GM18868 (cell line): ENCODE measurements at regions not wholly inside any gene's neighbourhood (a gene's known extent, or its start where the extent isn't known, plus 50 kb on each side); places are given as distances from the start of the nearest gene placed in this dataset.
"Not testable (repeated sequence)": the region's sequence is repeated elsewhere in the genome, so short reads cannot be mapped to it uniquely, and the experiment has no call there.

Experiments
- ATAC-seq: cut with Tn5 transposase; IDR thresholded peaks from one replicate; pipeline ENCODE4 v1.9.1; 2021; ENCODE audit warnings: mild to moderate bottlenecking, moderate library complexity; ENCODE audit not compliant: unreplicated experiment

DNA sequence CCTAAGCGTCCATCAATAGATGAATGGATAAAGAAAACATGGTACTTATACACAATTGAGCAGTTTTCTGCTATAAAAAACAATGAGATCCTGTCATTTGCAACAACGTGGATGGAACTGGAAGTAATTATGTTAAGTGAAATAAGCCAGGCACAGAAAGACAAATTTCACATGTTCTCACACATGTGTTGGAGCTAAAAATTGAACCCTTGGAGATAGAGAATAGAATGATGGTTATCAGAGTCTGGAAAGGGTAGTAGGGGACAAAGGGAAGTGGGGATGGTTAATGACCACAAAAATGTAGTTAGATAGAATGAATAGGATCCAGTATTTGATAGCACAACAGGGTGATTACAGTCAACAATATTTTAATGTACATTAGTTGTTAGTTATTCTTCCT is 1033.5 kb downstream of the HACE1 start:
- ATAC-seq: no peak

DNA sequence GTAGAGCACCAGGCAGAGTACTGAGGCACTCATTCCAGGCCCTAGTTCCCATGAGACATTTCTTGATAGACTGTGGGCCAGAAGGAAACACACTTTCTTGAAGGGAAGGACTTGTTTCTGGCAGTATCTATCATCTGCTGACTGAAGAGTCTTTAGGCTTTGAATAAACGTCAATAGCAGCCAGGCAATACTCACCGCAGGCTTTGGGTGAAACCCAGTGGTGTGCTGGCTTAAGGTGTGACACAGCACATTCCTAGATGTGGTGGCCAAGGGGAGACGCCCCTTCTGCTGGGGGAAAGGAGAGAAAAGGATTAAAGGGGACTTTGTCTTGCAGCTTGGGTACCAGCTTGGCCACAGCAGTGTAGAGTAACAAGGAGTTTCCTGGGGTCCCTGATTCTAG is 1039.6 kb downstream of the HACE1 start:
- ATAC-seq: no peak

DNA sequence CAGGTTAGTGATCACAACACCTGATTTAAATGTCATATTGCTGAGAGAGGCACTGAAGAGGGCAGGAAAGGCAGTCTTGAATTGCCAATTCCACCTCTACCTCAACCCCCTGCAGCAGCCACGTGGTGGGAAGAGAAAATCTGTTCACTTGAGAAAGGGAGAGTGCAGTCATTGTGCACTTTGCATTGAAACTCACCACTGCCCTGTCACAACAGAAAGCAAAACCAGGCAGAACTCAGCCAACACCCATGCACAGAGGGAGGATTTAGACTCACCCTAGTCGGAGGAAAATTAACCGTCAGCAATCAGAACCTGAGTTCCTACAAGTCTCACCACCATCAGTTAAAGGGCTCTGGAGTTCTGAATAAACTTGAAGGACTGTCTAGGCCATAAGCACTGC is 1040.2 kb downstream of the HACE1 start:
- ATAC-seq: no peak

DNA sequence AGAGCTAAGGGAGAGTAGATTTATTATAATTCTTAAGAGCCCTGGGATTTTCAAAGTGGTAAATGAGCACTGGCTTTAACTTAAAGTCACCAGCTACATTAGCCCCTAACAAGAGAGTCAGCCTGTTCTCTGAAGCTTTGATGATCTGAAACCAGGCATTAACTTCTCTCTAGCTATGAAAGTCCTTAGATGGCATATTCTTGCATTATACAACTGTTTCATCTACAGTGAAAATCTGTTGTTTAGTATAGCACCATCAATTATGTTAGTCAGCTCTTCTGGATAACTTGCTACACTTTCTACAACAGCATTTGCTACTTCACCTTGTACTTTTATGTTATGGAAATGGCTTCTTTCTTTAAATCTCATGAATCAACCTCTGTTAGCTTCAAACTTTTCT is 1046.7 kb downstream of the HACE1 start:
- no peak for ATAC-seq

DNA sequence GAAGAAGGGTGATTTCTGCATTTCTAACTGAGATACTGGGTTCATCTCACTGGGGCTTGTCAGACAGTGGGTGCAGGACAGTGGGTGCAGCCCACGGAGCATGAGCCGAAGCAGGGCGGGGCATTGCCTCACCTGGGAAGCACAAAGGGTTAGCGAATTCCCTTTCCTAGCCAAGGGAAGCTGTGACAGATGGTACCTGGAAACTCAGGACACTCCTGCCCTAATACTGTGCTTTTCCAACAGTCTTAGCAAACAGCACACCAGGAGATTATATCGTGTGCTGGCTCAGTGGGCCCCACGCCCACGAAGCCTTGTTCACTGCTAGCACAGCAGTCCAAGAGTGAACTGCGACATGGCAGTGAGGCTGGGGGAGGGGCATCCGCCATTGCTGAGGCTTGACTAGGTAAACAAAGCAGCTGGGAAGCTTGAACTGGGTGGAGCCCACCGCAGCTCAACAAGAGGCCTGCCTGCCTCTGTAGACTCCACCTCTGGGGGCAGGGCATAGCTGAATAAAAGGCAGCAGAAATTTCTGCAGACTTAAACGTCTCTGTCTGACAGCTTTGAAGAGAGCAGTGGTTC is 1057.7 kb downstream of the HACE1 start:
- ATAC-seq: not testable (repeated sequence)

DNA sequence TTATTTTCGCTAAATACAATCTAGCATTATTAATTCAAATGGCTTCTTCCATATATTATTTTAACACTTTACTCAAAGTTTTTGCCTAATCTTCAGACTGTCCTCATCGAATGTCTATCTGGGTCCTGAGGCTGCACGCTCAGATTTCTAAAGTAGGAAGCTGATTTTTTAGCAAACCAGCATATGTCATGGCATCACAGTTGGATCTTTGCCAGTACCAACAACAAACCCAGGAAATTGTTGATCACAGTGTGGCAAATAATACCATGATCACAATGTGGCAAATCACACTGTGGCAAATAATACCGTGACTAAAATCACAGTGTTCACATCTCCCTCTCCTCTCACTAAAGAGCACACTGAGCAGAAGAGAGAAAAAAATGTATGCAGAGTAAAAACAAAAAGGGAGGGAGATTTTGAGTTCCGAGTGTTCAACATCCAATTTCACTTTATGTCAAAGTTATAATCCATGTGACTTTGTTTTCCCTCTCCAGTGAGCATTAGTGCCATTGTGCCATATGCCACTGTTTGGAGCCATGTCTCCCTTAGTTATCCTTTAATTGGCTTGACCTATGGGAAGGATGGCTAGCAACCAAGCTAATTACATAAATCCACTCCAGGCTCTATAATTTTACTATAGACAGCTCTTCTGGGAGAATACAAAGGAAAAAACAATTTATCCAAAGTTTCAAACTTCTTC is 1059.6 kb downstream of the HACE1 start:
- no peak for ATAC-seq

DNA sequence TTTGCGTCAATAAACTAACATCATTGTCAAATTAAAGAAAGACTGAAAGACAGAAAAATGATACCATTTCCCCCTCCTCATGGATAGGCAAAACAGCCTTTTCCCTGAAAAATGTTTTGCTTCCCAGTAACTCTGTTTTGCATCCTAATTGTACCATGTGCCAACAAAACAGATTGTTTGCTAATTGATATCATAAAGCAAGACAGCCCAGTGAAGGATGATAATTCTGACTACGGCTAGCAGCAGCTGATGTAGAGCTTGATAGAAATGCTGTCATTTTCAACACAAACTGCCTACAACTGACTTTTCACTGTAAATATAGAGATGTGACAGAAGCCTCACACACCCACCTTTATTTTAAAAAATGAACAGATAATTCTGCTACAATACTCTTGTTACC is 1061.6 kb downstream of the HACE1 start:
- ATAC-seq: no peak

DNA sequence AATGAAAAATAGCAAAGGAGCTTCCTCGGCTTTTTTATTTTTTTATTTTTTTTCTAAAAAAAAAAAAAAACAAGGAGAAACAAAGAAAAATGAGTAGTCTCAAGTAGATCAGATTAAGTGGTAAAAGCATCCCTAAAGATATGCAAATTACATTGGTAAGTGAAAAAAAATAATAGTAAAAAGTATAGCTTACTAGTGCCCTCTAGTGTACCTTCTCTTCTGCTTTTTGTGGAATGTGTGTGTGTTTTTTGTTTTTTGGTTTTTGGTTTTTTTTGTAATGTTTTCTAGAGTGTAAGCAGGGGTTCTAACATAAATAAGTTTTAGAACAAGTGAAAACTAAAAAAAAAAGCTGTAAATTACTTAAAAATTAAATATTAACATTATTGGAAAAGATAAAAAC is 1062.0 kb downstream of the HACE1 start:
- ATAC-seq: peak; percentile 60

DNA sequence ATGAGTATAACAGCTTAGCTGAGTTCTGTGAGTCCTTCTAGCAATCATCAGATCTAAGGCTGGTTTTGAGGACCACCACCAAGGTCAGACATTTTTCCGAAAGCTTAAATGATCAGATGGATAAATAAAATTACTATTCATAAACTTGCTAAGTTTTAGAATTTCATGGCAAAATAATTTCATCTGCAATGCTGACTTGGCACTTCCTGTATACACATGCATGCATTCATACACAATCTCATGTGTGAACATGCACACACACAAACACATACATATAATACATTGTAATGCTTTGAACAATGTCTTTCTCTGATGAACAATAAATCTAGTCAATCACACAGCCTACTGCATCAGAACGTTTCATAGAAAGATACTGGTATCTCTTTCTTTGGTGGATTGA is 1068.3 kb downstream of the HACE1 start:
- ATAC-seq: no peak

DNA sequence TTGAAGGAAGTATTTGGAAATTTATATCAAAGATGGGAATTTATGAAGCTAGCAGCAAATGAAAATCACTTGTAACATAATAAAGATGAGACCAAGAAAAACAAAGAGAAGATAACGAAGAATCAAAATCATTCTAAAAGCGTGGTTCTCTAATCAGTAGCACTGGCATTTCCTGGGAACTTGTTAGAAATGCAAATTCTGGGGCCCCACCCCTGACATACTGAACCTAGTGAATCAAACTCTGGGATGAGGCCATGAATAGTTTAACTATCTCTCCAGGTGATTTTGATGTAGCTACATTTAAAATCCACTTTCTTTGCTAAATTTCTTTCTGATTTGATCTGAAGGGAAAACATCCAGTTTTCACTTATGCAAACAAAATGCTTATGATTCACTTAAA is 1075.6 kb downstream of the HACE1 start:
- no peak for ATAC-seq

DNA sequence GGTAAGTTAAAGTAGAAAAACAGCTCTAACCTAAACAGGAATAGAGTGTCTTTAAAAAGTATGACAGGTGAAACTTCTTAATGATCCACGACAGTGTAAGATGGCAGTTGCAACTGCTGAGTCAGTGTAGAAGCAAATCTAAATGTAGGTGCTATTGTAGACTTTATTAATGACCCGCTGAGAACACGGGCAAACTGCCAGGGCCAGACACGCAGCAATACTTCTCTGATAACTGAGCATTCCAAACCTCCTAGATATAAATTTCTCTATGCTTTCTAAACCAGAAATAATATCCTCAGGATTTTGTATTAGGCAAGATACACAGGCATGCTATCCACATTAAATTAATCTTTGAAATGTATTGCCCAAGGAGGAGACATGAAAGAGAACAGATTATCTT is 1076.4 kb downstream of the HACE1 start:
- no peak for ATAC-seq

DNA sequence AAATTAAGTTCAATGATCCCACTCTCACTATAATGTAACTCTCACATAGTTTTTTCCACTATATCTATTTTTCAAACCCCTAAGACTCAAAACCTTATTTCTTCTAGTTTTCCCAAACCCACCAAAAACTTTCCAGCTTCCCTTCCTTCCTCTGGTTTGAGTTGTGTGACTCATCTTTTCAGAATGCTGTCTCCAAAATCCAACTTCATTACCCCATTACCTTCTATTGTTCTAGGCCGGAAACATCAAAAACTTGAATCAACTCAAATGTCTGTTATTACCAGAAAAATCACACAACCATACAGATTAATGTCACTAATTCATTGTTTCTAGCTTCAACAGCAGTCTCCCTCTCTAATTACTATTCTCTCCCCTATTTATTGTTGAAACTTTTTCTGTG is 1090.3 kb downstream of the HACE1 start:
- ATAC-seq: no peak

DNA sequence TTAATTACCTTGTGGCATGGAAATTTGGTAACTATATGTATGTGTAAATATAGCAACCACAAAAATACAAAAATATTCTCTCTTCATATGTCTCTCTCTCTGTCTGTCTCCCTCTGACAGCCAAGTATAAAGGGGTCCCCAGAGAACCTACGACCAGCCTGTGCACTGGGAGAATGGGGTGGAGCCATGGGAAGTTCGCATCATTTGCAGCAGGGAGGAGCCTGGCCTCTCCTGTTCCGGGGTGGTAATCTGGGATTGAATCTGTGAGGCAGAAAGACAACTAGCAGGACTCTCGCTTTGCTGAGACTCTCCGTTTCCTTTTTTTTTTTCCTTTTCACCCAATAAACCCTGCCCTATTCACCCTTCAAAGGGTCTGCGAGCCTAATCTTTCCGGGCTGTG is 1109.1 kb downstream of the HACE1 start:
- no peak for ATAC-seq

DNA sequence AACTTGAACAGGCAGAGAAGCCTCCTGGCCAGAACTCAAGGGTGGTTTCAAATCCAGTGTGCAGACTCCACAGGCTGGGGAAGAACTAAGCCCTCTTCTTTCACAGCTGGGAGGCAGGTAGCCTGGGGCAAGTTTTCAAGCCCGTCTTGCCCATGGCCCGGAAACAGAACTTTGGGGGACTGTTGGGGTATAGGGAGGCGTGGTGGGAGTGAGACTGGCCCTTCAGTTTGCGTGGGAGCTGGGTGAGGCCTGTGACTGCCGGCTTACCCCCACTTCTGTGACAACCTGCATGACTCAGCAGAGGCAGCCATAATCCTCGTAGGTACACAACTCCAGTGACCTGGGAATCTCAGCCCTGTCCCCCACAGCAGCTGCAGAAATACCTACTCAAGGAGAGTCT is 1125.7 kb downstream of the HACE1 start:
- ATAC-seq: no peak

DNA sequence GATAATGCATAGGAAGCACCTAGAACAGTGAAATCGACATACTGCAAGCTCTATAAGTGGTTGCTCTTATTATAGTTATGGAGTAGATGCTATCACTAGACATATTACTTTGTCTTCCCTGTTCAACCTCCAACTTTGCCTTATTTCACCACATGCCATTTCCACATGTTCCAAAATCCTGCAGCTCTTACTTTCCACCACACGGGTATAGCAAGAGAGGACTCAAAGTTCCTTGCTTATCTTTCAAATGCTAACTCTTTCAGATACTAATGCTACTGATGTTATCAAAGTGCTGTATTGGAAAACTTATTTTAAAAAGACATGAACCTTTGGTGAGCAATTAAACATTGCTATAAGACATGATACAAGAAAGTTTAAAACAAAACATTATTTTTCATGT is 1130.1 kb downstream of the HACE1 start:
- ATAC-seq: no peak

DNA sequence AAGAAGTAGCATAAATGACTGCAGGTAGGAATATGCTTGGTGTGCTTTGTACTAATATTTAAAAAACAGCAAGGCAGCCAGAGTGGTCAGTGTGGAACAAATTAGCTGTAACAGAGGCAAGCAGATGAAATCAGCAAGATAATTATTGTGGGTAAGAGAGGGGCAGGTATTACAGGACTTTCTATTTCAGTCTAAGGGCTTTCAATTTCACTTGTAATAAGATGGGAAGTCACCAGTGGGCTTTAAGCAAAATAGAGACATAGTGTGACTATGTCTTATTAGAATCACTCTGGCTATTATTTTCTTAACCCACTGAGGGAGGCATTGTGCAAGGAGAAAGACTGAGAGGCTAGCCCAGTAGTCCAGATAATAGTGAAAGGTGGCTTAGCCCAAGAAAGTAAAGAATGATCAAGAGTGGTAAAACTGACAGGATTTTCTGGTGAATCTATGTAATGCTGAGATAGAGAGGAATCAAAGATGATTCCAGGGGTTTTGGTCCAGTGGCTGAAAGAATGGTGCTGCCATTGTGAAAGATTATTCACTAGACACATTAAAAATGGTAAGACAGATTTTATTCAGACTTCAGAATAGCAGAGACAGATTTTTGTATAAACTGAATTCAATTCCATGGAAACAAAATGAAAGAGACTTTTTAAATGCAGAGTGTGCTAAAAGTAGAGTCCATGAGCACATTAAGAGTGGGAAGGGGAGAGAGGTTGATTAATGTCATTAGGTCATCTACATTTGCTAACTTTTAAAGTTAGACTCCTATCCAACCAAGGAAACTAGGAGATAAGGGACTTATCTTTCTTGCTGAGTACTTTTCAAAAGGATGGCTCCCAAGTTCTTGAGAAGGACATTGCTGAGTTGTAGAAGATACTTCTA is 1136.0 kb downstream of the HACE1 start:
- ATAC-seq: peak; percentile 95

DNA sequence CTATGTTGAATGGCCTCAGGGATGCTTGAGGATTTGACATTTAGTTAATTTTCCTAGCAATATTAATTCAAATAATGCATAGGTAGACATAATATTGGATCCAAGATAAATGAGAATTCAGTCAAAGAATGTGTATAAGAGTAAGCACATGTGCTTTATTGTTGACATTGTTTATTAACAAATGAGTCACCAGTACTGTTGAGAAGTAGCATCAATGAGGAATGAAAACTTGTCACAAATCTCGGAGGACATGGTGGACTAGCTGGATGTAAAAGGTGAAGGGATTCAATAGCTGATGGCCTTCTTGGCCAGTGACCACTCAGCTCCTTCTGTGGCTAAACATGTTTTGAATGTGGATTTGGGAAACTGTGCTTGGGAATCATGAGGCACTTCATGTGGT is 1137.0 kb downstream of the HACE1 start:
- no peak for ATAC-seq

DNA sequence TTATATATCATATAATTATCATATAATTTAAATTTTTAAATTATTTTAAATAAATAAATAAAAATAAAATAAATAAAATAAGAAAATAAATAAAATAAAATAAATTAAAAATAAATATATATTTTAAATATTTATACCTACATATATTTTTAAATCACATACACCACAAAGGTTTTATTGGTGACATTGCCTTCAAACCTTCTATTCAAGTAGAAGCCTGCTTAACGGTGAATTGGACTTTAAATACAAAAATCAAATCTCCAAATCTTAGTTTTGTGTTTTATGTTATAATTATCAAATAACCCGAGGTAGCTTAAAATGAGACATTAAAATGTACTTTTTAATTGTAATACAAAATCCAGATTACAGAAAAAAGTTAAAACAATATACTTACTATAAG is 1137.8 kb downstream of the HACE1 start:
- ATAC-seq: no peak

DNA sequence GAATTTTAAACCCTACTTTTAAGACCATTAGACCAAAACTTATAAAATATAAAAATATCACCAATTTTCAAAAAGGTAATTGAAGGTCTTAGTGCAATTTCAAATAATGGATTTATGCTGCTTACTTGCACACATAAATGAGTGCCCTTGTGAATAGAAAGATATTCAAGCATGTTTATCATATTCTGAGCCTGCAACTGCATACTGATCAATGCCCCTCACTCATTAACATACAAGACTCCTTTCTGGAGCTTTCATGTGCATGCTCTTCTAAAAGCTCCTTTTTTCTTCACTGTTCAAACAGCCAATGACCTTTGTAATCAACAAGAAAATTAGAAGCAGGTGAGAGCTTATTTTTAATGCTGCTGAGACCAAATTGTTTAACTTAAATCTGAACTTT is 1139.3 kb downstream of the HACE1 start:
- ATAC-seq: no peak

DNA sequence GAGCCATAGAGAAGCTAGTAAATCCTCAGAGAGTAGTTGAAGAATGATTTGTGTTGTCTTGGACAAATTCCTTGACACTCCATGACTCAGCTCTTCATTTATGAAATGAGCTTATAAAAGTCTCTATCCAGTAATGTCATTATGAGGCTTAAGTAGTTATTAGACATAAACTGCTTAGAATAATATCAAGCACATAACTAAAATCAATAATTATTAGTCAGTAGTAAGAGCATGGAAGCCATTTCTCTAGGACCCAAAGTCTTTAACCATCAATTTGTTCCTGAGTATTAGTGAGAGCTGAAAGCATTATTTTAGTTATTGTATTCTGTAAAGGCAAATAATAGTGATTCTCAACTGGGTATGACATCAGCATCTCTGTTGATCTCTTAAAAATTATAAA is 1140.2 kb downstream of the HACE1 start:
- ATAC-seq: no peak

DNA sequence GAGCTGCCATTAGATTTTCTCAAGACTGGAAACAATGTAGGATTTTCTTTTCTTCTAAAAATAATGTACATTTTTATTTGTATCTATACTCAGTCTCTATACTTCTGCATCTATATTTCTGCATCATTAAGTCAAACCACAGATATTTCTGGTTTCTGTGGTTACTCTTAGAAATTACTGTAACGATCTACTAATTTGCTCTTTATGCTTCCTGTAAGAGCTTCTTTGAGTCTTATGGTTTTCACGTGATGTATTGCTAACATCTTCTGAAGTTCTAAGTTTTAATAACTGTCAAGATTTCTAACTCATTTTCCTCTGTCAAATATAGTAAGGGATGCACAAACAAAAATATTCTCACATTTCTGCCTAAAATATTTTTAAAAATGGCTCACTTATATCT is 1144.5 kb downstream of the HACE1 start:
- ATAC-seq: no peak

DNA sequence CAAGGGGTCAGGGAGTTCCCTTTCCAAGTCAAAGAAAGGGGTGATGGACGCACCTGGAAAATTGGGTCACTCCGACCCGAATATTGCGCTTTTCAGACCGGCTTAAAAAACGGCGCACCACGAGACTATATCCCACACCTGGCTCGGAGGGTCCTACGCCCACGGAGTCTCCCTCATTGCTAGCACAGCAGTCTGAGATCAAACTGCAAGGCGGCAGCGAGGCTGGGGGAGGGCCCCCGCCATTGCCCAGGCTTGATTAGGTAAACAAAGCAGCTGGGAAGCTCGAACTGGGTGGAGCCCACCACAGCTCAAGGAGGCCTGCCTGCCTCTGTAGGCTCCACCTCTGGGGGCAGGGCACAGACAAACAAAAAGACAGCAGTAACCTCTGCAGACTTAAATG is 1150.5 kb downstream of the HACE1 start:
- not testable (repeated sequence) for ATAC-seq
